GM12878 (cell line): ENCODE measurements at regions not wholly inside any gene's neighbourhood (a gene's known extent, or its start where the extent isn't known, plus 50 kb on each side); places are given as distances from the start of the nearest gene placed in this dataset.

Source experiments
- CHD2 ChIP-seq: IDR thresholded peaks from 2 replicates; pipeline ENCODE4 v1.6.1; 2011; ENCODE audit warnings: low read depth, low read length, improper control_type of control experiment, borderline replicate concordance
- CTCF ChIP-seq, 3 experiments: IDR thresholded peaks in 2 of 3; conservative IDR thresholded peaks in 1 of 3; 2 replicates each; pipeline ENCODE4 v1.5.1; 2011; ENCODE audit warnings: low read depth in 3 of 3, low read length in 3 of 3, mild to moderate bottlenecking in 3 of 3, control low read depth in 2 of 3, moderate library complexity in 2 of 3, inconsistent platforms in 1 of 3, mixed read lengths in 1 of 3; ENCODE audit not compliant: control insufficient read depth in 2 of 3, insufficient read depth in 1 of 3; ENCODE audit errors: extremely low read depth in 1 of 3
- EP300 ChIP-seq, 2 experiments: fragments of 150-350 bp in 1 of 2; IDR thresholded peaks; 2 replicates each; pipeline ENCODE4 v1.6.1; 2011 to 2012; ENCODE audit warnings: low read depth in 2 of 2, low read length in 2 of 2, borderline replicate concordance in 1 of 2, improper control_type of control experiment in 1 of 2, inconsistent platforms in 1 of 2; ENCODE audit not compliant: control insufficient read depth in 1 of 2
- NFIC ChIP-seq: IDR thresholded peaks from 2 replicates; pipeline ENCODE4 v1.6.1; 2012; ENCODE audit warnings: low read depth, mild to moderate bottlenecking, inconsistent platforms, low read length, moderate library complexity
- POLR2A ChIP-seq: IDR thresholded peaks from 2 replicates; pipeline ENCODE4 v1.6.1; 2011; ENCODE audit warnings: low read depth, mild to moderate bottlenecking, low read length
- POLR2AphosphoS5 ChIP-seq: IDR thresholded peaks from 2 replicates; pipeline ENCODE4 v1.6.1; 2011; ENCODE audit warnings: mild to moderate bottlenecking, low read length, inconsistent platforms
- RAD51 ChIP-seq: fragments of 450-650 bp; IDR thresholded peaks from 2 replicates; pipeline ENCODE4 v1.6.1; 2016; ENCODE audit warnings: moderate library complexity, mild to moderate bottlenecking, inconsistent platforms
- REST ChIP-seq: IDR thresholded peaks from 2 replicates; pipeline ENCODE4 v1.6.1; 2012; ENCODE audit warnings: mild to moderate bottlenecking, low read depth, low read length
- TCF7 ChIP-seq: IDR thresholded peaks from 2 replicates; pipeline ENCODE4 v1.6.1; 2014; ENCODE audit warnings: antibody characterized with exemption, borderline replicate concordance
- ZNF687 ChIP-seq: fragments of 450-650 bp; IDR thresholded peaks from 2 replicates; pipeline ENCODE4 v1.6.1; 2017; ENCODE audit warnings: mild to moderate bottlenecking, moderate library complexity

GRCh38 chr11:104582431-104582830, 315.8 kb downstream of the CASP12 start:
- TF ChIP-seq CHD2 (no peak), CTCF (IDR thresholded peaks at IDR 0.05 in 2 of 3, conservative IDR thresholded peaks at IDR 0.05 in 1 of 3; ENCODE audit: control insufficient read depth in 2 of 3, extremely low read depth in 1 of 3, insufficient read depth in 1 of 3, low read depth in 3 of 3, low read length in 3 of 3) (no peak), TCF7 (no peak), REST (no peak), POLR2A (no peak), NFIC (no peak), RAD51 (no peak), POLR2AphosphoS5 (no peak), ZNF687 (no peak), EP300 (IDR thresholded peaks at IDR 0.05; ENCODE audit: borderline replicate concordance in 1 of 2, control insufficient read depth in 1 of 2, low read depth in 2 of 2, low read length in 2 of 2) (no peak)
